ENCODE measurements at regions not wholly inside any gene's neighbourhood (a gene's known extent, or its start where the extent isn't known, plus 50 kb on each side); places are given as distances from the start of the nearest gene placed in this dataset.

- Histone ChIP-seq H2AFZ (ENCODE audit: low read length) (no peak overlapping the region), H3K4me2 (ENCODE audit: low read depth, low read length) (no peak overlapping the region), H3K4me3 (replicated peaks in 1 of 3; ENCODE audit: insufficient read depth in 1 of 3, low read depth in 2 of 3, low read length in 3 of 3) (no peak overlapping the region), H3K4me1 (ENCODE audit: insufficient read depth, low read length) (peaks cover 31% of the 10 kb centered on the region), H3K9ac (ENCODE audit: insufficient read depth, low read depth, low read length) (no peak overlapping the region), H3K27ac (ENCODE audit: extremely low read length, insufficient read depth, low read length) (no peak overlapping the region), H3K79me2 (ENCODE audit: insufficient read depth, low read length) (no peaks in the 10 kb centered on the region), H3K27me3 (ENCODE audit: control insufficient read depth in 1 of 2, insufficient read depth in 2 of 2, low read length in 2 of 2) (no peaks in the 10 kb centered on the region), H4K20me1 (ENCODE audit: insufficient read depth, low read length) (no peaks in the 10 kb centered on the region), H3K9me3 (ENCODE audit: low read length) (no peaks in the 10 kb centered on the region), H3K36me3 (replicated peaks in 1 of 2; ENCODE audit: control insufficient read depth in 1 of 2, insufficient read depth in 2 of 2, low read length in 2 of 2) (no peaks in the 10 kb centered on the region)
- in situ Hi-C loops (cut with HindIII; ENCODE audit: extremely low pct_ligation_motif_present, low pct_unique_long_range_greater_than_20kb) (no loop called here), intact Hi-C loops (cut with micrococcal nuclease; ENCODE audit: unreplicated experiment) (no loop called here)
- no peak for DNase-seq (ENCODE audit: low spot score)
- BruUV-seq (replicated peaks), result no TSS peak
- TF ChIP-seq ZSCAN29 (CRISPR knock-in tag; conservative IDR thresholded peaks at IDR 0.05) (no peak), ZNF136 (CRISPR knock-in tag; IDR thresholded peaks at IDR 0.05; ENCODE audit: low read depth) (no peak), HOXA9 (CRISPR knock-in tag; IDR thresholded peaks at IDR 0.05; ENCODE audit: borderline replicate concordance) (no peak), THAP8 (CRISPR knock-in tag; IDR thresholded peaks at IDR 0.05; ENCODE audit: borderline replicate concordance) (no peak), ZNF776 (CRISPR knock-in tag; IDR thresholded peaks at IDR 0.05) (no peak), ZNF773 (CRISPR knock-in tag; IDR thresholded peaks at IDR 0.05; ENCODE audit: borderline replicate concordance) (no peak), ZNF496 (CRISPR knock-in tag; IDR thresholded peaks at IDR 0.05; ENCODE audit: insufficient replicate concordance) (no peak), DPF2 (CRISPR knock-in tag; IDR thresholded peaks at IDR 0.05; ENCODE audit: borderline replicate concordance, low read depth) (no peak), ZNF737 (CRISPR knock-in tag; IDR thresholded peaks at IDR 0.05; ENCODE audit: borderline replicate concordance) (no peak), NFE2L1 (CRISPR knock-in tag; IDR thresholded peaks at IDR 0.05; ENCODE audit: borderline replicate concordance) (no peak), CBX1 (IDR thresholded peaks at IDR 0.05; ENCODE audit: low read depth) (no peak), CEBPZ (IDR thresholded peaks at IDR 0.05; ENCODE audit: low read length) (no peak), ZNF263 (CRISPR knock-in tag; IDR thresholded peaks at IDR 0.05) (no peak), TEAD3 (CRISPR knock-in tag; optimal IDR thresholded peaks at IDR 0.05; ENCODE audit: borderline replicate concordance) (no peak)
- ChIA-PET CTCF (ENCODE audit: low intra/inter-chr PET ratio, low total read pairs) (no interaction called here), POLR2A (no interaction called here)
- no peak for FAIRE-seq
- ATAC-seq, result no peak
- 81% methylated on average over 2 of the region's 2 CpGs for WGBS (ENCODE audit: low lambda C conversion rate)
Observed at GRCh38 chr1:56377431-56377830, 201.9 kb downstream of the PLPP3 start.
